ENCODE measurements at regions not wholly inside any gene's neighbourhood (a gene's known extent, or its start where the extent isn't known, plus 50 kb on each side); places are given as distances from the start of the nearest gene placed in this dataset.

DNA sequence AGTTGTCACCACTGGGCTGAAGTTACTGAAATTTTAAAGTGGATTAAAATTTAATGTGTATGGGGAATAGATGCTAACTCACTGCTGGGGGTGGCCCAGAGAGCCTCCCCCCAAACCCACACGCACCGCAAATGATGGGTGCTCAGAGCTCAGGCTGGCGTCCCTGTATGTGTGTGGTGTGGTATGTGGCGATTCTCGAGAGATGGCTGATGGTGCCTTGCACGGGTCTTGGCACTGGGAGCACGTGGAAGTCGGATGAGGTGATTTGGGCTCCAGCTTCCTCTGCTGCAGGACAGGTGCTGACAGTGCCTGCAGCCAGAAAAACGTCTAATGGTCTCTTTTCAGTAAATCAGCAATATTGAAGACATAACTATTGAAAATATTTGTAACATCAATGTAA lies 1473.3 kb downstream of the TBC1D22A start:
- no peaks in the 10 kb centered on the region for H3K36me3 ChIP-seq (ENCODE audit: insufficient read depth, low read depth, low read length)
- no peak overlapping the region for H3K27ac ChIP-seq (ENCODE audit: low read length)
- H3K9me3 ChIP-seq (ENCODE audit: insufficient read depth, low read depth, low read length), result peaks cover 18% of the 10 kb centered on the region
- H3K4me3 ChIP-seq (ENCODE audit: low read length), result no peak overlapping the region
- peaks cover 26% of the 10 kb centered on the region; the same call in 1 of the 2 replicates for H3K27me3 ChIP-seq (ENCODE audit: insufficient read depth, low read length)
- H3K9ac ChIP-seq (ENCODE audit: low read depth, low read length), result no peak overlapping the region
- H3K4me1 ChIP-seq (ENCODE audit: insufficient read depth, low read length), result peaks cover 15% of the 10 kb centered on the region; the same call in 1 of the 2 replicates

DNA sequence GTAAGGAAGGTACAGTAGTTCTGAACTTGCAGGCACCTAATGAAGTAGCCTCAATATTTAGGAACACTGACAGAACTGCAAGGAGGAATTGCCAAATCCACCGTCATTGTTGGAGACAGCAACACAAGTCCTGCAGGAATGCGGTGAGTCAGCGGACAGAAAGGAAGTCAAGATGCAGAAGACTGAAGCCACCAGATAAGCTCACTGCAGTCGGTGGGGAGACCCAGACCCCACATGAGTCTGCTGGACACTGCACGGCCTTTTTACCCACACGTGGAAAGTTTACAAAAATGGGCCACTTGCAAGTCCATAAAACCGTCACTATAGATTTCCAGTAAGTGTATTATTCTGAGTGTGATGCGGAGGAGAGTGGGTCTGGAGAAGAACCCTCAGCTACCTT lies 1471.6 kb downstream of the TBC1D22A start:
- H3K4me1 ChIP-seq (ENCODE audit: insufficient read depth, low read length), result peaks cover 2% of the 10 kb centered on the region; the same call in 1 of the 2 replicates
- H3K27me3 ChIP-seq (ENCODE audit: insufficient read depth, low read length), result peaks cover 18% of the 10 kb centered on the region; the same call in 1 of the 2 replicates
- H3K36me3 ChIP-seq (ENCODE audit: insufficient read depth, low read depth, low read length), result no peaks in the 10 kb centered on the region
- no peak overlapping the region for H3K4me3 ChIP-seq (ENCODE audit: low read length)
- no peak overlapping the region for H3K9ac ChIP-seq (ENCODE audit: low read depth, low read length)
- no peak overlapping the region for H3K27ac ChIP-seq (ENCODE audit: low read length)
- peaks cover 18% of the 10 kb centered on the region for H3K9me3 ChIP-seq (ENCODE audit: insufficient read depth, low read depth, low read length)

DNA sequence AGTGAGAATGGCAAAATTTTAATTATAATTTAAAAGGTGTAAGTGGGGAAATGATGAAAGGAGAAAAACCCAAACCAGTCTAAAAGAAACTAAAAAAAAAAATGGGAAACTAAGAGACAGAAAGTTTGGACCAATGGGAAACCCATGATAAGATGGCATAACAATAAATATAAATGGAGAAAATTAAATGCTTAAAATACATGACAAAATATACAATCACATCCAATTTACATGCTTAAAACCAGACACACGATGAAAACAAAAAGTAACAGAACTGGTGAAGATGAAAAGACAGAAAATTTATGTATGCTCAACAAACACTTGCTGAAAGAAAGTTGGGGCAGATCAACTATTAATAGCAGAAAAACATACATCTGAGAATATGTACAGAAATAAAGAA lies 1471.1 kb downstream of the TBC1D22A start:
- Histone ChIP-seq H3K27ac (ENCODE audit: low read length) (no peak overlapping the region), H3K9me3 (ENCODE audit: insufficient read depth, low read depth, low read length) (peaks cover 18% of the 10 kb centered on the region), H3K4me3 (ENCODE audit: low read length) (no peak overlapping the region), H3K9ac (ENCODE audit: low read depth, low read length) (no peak overlapping the region), H3K36me3 (ENCODE audit: insufficient read depth, low read depth, low read length) (no peaks in the 10 kb centered on the region), H3K27me3 (ENCODE audit: insufficient read depth, low read length) (peaks cover 14% of the 10 kb centered on the region; the same call in 1 of the 2 replicates), H3K4me1 (ENCODE audit: insufficient read depth, low read length) (no peaks in the 10 kb centered on the region)

DNA sequence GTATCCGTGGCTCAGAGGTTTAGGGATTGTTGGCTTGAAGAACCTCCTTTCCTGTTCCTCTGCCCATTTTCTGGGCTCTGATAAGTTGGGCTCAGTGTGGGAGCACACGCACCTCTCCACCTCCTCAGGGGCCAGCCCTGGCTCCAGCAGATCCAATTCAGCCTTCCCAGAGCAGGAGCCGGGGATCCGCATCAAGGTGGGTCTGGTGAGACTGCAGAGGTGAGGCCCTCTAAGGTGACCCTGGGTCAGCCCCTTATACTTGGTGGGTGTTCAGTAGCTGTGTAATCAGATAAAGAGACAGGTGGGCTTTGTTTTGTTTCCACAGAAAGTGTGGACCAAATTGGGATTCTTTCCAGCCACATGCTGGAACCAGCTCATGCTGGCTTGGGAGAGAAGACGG lies 1466.0 kb downstream of the TBC1D22A start:
- no peak overlapping the region for H3K4me3 ChIP-seq (ENCODE audit: low read length)
- H3K27ac ChIP-seq (ENCODE audit: low read length), result no peak overlapping the region
- peaks cover 18% of the 10 kb centered on the region for H3K9me3 ChIP-seq (ENCODE audit: insufficient read depth, low read depth, low read length)

DNA sequence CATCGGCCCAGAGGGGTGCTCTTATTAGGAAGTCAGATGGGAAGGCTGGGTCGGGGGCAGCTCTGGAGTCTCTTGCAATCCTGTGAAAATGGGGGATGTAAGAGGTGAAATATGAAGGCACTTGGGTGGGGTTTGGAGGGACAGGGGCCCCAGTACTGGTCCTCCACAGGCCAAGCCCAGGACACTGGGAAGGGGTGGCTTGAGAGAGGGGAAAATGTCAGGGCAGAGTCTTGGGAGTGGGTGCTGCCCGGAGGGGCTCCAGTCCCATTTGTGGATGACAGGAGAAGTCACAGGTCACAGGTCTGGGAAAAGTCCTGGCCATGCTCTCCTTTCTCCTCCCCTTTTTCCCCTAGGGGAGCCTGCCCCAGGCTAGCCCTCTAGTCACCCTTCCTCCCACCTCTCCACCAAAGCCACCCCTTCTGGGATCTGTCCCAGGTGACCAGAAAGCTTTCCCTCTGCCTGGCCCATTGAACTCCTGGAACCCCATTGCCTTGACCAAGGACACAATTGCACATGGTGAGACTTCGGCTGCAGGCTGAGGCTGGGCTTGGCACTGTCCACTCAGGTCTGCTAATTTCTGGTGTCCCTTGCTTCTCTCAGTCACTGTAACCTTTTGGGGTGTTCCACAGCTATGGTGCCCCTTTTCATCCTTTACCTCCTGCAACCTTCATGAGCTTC lies 1465.0 kb downstream of the TBC1D22A start:
- Histone ChIP-seq H3K27ac (ENCODE audit: low read length) (no peak overlapping the region), H3K9ac (ENCODE audit: low read depth, low read length) (no peak overlapping the region), H3K4me1 (ENCODE audit: insufficient read depth, low read length) (no peaks in the 10 kb centered on the region), H3K4me3 (ENCODE audit: low read length) (no peak overlapping the region), H3K36me3 (ENCODE audit: insufficient read depth, low read depth, low read length) (no peaks in the 10 kb centered on the region), H3K9me3 (ENCODE audit: insufficient read depth, low read depth, low read length) (peaks cover 12% of the 10 kb centered on the region), H3K27me3 (ENCODE audit: insufficient read depth, low read length) (no peaks in the 10 kb centered on the region)

More for the DNA sequence above, 1466.0 kb downstream of the TBC1D22A start:
- no peak overlapping the region for H3K9ac ChIP-seq (ENCODE audit: low read depth, low read length)
- H3K36me3 ChIP-seq (ENCODE audit: insufficient read depth, low read depth, low read length), result no peaks in the 10 kb centered on the region
- no peaks in the 10 kb centered on the region for H3K4me1 ChIP-seq (ENCODE audit: insufficient read depth, low read length)
- H3K27me3 ChIP-seq (ENCODE audit: insufficient read depth, low read length), result no peaks in the 10 kb centered on the region

DNA sequence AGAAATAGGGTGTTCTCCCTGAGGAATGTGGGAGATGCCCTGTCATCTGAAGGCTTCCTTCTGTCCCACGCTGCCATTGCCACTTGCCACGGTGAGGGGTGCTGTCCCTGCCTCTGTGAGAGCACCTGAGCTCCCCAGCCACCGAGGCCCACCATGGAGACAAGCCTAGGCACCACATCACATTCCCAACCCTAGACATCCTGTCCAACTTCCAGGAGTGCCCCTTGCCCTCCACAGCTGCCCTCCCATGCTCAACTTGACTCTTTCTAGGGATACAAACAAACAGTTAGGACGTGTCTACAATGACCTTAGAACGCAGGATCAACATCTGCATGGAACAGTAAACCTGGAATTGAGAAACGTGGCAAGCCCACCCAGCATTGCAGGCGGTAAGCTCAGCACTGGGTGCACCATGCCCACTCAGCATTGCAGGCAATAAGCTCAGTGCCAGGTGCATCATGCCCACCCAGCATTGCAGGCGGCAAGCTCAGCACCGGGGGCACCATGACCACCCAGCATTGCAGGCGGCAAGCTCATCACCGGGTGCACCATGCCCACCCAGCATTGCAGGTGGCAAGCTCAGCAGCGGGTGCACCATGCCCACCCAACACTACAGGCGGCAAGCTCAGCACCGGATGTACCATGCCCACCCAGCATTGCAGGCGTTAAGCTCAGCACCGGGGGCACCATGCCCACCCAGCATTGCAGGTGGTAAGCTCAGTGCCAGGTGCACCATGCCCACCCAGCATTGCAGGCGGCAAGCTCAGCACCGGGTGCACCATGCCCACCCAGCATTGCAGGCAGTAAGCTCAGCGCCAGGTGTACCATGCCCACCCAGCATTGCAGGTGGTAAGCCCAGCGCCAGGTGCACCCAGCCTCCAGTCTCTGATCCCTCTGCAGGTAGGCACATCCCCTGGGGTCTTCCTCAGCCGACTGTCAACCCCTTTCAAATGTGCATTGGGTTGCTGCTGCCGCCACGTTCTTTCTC lies 1463.9 kb downstream of the TBC1D22A start:
- Histone ChIP-seq H3K4me1 (ENCODE audit: insufficient read depth, low read length) (no peaks in the 10 kb centered on the region), H3K4me3 (ENCODE audit: low read length) (no peak overlapping the region), H3K36me3 (ENCODE audit: insufficient read depth, low read depth, low read length) (no peaks in the 10 kb centered on the region), H3K27ac (ENCODE audit: low read length) (no peak overlapping the region), H3K9ac (ENCODE audit: low read depth, low read length) (no peak overlapping the region), H3K27me3 (ENCODE audit: insufficient read depth, low read length) (no peaks in the 10 kb centered on the region), H3K9me3 (ENCODE audit: insufficient read depth, low read depth, low read length) (0 out of 2 replicates have a peak, but pooled peaks cover under 1% of the 10 kb centered on the region)

DNA sequence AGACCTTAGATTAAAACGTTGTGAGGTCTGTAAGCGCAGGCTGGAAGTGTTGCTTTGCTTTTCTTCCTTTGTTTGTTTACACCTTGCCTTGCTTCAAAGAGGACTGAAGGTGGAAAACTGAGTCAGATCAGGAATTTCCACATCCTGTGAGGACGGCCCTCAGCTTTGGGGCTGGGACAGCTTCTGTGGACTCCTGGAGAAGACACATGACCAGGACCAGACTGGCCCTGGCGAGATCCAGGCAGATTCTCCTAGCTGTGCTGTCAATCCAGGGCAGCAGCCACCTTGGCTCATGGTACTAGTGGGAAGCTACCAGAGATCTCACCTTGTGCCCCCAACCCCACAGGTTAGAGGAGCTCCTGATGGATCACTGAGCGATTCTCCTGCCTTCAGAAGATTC lies 1461.9 kb downstream of the TBC1D22A start:
- Histone ChIP-seq H3K4me1 (ENCODE audit: insufficient read depth, low read length) (peaks cover under 1% of the 10 kb centered on the region; the same call in 1 of the 2 replicates), H3K9me3 (ENCODE audit: insufficient read depth, low read depth, low read length) (no peaks in the 10 kb centered on the region), H3K36me3 (ENCODE audit: insufficient read depth, low read depth, low read length) (no peaks in the 10 kb centered on the region), H3K27me3 (ENCODE audit: insufficient read depth, low read length) (no peaks in the 10 kb centered on the region), H3K9ac (ENCODE audit: low read depth, low read length) (no peak overlapping the region), H3K4me3 (ENCODE audit: low read length) (no peak overlapping the region), H3K27ac (ENCODE audit: low read length) (no peak overlapping the region)

DNA sequence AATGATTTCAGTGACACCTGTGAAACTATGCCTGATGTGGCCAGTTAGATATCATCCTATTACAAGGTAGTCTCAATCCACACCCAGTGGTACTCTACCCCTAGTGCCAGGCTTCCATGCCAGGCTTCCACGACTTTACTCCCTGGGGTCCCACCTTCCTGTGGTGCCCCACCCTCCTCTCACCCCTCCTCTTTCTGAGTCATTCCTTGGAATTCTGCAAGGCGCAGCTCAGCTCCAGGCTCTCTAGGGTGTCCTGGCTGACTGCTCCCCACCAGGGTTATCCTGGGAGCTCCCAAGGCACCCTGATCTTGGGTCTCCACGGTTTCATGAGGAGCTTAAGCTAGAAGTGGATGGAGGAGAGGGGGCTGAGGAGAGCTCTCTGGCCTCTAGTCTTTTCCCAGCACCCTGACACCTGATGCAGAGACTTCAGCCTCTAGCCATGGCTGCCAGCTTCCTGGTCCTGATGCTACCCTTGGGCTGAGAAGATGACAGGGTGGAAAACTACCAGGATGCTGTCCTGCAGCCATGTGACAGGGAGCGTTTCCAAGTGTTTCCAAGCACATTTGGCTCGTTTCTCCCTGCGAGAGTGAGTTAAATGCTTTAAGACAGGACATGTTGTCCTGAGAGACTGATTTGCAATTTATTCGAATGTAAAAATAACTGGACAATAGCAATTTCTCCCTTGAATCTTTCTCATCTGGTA lies 1461.2 kb downstream of the TBC1D22A start:
- Histone ChIP-seq H3K36me3 (ENCODE audit: insufficient read depth, low read depth, low read length) (no peaks in the 10 kb centered on the region), H3K27ac (ENCODE audit: low read length) (no peak overlapping the region), H3K4me3 (ENCODE audit: low read length) (no peak overlapping the region), H3K4me1 (ENCODE audit: insufficient read depth, low read length) (peaks cover 7% of the 10 kb centered on the region; the same call in 1 of the 2 replicates), H3K9ac (ENCODE audit: low read depth, low read length) (no peak overlapping the region), H3K9me3 (ENCODE audit: insufficient read depth, low read depth, low read length) (no peaks in the 10 kb centered on the region), H3K27me3 (ENCODE audit: insufficient read depth, low read length) (no peaks in the 10 kb centered on the region)

DNA sequence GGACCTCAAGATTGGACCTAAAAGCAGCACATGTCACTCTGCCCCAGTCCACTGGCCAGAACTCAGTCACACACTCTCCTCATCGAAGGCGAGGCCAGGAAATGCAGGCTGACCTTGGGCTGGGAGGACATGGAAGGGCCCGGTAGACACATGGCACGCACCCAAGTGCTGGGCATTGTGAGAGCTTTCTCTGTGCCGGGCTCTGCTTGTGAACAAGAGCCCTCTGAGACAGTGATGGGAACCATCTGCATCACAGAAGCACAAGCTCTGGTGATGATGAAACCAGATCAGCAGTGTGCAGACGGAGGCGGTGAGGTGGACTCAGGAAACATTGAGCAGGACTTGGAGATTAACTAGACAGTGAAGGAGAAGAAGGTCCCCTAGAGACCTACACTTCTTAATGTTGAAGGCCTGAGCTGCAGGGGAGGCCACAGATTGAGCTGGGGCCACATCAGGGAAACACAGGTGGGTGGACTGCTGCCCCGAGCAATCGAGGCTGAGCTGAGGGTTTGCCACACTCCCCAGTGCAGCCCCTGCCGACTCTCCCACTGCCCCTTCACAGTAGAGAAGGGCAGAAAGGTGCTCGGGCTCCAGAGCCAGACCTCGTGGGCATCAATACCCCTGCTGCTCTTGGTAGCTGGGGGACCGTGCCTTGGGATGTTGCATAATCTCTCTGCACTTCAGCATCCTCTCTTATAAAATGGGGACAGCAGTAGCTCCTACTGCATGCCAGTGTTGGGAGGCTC lies 1460.5 kb downstream of the TBC1D22A start:
- H3K4me1 ChIP-seq (ENCODE audit: insufficient read depth, low read length), result peaks cover 8% of the 10 kb centered on the region; the same call in 1 of the 2 replicates
- no peaks in the 10 kb centered on the region for H3K27me3 ChIP-seq (ENCODE audit: insufficient read depth, low read length)
- H3K4me3 ChIP-seq (ENCODE audit: low read length), result no peak overlapping the region
- no peak overlapping the region for H3K27ac ChIP-seq (ENCODE audit: low read length)
- no peaks in the 10 kb centered on the region for H3K9me3 ChIP-seq (ENCODE audit: insufficient read depth, low read depth, low read length)
- no peaks in the 10 kb centered on the region for H3K36me3 ChIP-seq (ENCODE audit: insufficient read depth, low read depth, low read length)
- no peak overlapping the region for H3K9ac ChIP-seq (ENCODE audit: low read depth, low read length)

DNA sequence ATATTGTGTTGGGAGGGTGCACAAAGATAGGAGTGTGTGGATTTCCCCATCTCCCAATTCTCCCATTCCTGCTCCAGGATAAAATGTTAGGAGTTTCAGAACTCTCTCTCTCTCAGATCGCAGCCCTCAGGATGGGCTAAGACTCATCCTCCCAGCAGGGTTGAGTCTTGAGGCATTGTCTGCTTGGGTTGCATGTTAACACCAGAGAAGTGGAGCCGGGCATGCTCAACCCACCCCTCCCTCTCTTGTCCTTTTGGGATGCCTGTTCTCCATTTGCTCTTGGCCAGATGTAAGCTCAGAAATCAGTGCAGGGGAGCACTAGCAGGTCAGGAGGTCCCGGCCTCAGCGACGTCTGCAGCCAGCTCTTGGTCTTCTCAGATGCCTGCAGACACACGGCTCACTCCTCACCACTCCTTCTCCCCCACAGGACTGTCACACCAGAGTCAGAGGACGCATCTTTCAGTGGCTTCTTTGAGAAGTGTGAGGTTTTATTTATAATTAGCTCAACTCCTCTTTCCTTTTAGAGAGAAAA lies 1456.5 kb downstream of the TBC1D22A start:
- no peak overlapping the region for H3K9ac ChIP-seq (ENCODE audit: low read depth, low read length)
- H3K27me3 ChIP-seq (ENCODE audit: insufficient read depth, low read length), result no peaks in the 10 kb centered on the region
- no peaks in the 10 kb centered on the region for H3K9me3 ChIP-seq (ENCODE audit: insufficient read depth, low read depth, low read length)
- H3K36me3 ChIP-seq (ENCODE audit: insufficient read depth, low read depth, low read length), result no peaks in the 10 kb centered on the region
- no peak overlapping the region for H3K27ac ChIP-seq (ENCODE audit: low read length)
- H3K4me3 ChIP-seq (ENCODE audit: low read length), result no peak overlapping the region
- peaks cover 15% of the 10 kb centered on the region; the same call in 1 of the 2 replicates for H3K4me1 ChIP-seq (ENCODE audit: insufficient read depth, low read length)

All from iPS-20b (cell line).